Inferior parietal cortex (tissue), 1 donor: ENCODE measurements at regions not wholly inside any gene's neighbourhood (a gene's known extent, or its start where the extent isn't known, plus 50 kb on each side); places are given as distances from the start of the nearest gene placed in this dataset.

ENCODE experiments used
- DNase-seq: peaks from one replicate; pipeline ENCODE4 v3.0.0-alpha.2; 2016; ENCODE audit errors: extremely low spot score

DNA sequence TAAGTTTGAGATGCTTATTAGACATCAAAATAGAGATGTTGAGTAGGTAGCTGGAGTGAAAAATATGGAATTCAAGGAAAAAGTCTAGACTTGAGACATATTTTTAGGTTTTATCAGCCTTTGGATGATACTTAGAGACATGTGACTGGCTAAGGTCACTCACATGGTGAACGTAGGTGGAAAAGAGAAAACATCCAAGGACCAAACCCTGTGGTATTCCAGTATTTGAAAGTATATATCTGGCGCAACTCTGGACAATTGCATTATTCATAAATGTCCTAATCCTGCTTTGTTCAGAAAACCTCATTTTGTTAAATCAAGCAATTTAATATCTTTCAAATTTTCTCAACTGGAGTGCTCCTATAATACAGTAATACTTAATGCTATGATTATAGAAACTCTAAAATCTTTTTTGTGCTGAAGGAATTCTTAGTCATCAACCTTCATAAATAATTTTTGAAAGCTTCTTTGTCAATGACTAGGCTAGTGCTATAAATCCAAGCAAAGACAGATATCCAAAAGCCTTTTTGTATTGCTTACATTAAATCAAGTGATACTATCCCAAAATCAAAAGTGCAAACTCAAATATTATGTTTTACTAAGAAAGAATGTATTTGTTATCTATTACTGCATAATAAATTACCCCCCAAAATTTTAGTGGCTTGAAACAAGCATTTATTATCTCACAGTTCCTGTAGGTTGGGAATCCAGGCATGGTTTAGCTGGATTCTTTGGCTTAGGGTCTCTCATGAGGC, 452.0 kb downstream of the ENC1 start:
- no peak for DNase-seq

DNA sequence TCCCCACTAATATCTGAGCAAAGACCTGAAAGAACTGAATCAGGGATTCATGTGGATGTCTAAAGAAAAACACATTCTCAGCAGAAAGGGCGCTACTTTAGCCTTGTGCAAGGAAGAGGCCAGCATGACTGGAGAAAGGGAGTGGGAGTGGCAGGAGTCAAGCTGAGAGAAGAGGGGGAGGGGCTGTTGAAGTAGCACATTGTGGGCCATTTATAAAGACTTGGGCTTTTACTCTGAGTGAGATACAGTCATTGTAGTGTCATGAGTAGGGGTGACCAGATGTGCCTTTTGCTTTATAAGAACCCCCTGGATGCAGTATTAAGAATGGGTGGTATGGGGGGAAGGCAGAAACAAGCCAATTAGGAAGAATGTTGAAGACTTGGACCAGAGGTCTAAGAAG, 452.8 kb downstream of the ENC1 start:
- no peak for DNase-seq

DNA sequence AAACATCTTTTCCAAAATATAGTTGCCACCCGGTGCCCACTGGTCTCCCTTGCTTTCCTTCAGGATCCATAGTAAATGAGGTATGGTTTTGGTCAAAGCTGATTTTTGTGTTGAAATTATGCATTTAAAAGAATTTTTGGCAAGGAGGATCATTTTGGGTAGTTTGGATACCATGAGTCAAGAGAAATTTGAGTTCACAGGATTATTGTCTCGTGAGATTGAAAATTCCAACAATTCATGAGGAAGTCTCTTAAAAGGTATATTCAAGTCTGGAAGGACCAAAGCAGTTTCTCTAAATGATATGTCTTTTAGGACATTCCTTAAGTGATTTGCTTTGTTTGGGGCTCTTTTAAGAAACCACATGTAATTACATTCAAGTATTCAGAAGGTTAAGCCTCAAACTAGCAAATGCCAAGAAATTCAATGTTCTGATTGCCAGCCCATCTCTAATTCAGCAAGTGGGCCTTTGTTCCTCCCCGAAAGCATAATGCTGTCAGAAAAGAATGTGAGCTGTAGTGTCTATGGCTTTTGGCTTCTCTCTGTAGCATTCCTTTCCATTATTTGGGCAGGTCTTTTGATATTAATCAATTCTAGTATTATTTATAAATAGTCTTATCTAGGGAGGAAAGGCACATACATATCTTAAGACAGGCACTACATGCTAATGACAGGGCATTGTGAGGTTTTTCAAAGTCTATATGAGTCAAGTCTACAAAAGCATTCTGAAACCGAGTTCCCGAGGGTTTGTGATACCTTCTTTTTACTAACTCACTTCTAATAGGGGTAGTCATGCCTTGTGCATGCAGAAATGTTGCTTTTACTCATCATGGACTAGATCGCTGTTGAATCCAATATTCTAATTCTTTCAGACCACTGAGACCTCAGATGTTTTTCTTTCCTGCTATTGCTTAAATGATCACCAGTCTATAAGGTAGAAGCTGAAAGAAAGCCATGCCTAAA, 453.9 kb downstream of the ENC1 start:
- DNase-seq = no peak

- DNase-seq = no peak
These were observed 454.9 kb downstream of the ENC1 start for GRCh38 chr5:74185599-74185998.

GRCh38 chr5:74184649-74185048, 455.9 kb downstream of the ENC1 start:
- DNase-seq = no peak

DNA sequence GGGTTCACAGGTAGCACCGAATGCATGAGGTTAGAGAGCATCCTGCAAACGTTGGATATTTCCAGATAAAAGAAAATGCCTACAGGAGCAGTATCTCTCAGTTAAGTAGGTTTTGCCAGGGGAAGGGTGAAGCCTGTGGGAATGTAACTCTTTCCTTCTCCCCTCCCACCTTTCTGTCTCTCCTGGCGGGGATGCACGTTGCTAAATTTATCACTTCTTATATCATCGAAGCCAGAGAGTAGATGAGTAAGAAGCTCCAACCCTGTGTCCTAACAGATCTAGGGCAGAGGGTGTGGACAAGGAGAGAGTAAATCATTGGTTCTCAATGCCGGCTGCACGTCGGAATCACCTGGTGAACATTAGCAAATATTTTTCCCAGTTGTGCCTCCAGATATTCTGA, 457.5 kb downstream of the ENC1 start:
- no peak for DNase-seq

DNA sequence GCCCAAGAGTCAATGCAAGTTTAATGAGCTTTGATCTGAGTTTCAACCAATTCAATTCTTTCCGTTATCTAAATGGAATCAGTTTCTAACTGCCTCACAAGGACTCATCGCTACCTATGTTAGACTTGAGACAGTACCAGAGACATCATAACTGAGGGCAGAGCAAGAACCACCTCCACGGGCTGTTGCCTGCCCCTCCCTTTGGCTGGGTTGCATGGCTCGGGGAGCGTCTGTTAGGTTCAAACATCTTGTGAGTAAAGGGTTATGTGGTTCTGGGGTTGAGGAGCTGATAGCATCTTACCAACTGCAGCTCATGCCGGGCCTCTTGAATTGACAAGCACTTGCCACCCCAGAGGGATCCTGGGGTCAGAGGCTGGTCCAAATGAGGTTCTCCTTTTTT, 457.9 kb downstream of the ENC1 start:
- DNase-seq = no peak

DNA sequence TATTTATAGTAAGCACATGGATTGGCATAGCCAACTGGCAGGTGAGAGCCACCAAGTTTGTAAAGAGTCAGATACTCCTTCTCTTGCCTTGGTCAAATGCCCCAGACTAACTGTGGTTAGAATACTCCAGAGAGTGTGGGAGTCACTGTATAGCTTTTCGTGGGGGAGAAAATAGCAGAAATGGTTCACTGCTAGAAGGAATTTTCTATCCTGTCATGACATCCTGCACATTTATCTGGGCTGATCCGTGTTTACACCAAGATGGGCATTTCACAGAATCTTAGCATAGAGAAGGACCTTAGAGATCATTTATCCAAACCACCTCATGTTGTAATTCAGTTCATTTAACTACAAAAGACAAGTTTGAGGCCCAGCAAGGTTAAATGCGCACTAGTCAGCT, 460.8 kb downstream of the ENC1 start:
- no peak for DNase-seq

GRCh38 chr5:74179179-74179578, 461.3 kb downstream of the ENC1 start:
- DNase-seq = no peak

DNA sequence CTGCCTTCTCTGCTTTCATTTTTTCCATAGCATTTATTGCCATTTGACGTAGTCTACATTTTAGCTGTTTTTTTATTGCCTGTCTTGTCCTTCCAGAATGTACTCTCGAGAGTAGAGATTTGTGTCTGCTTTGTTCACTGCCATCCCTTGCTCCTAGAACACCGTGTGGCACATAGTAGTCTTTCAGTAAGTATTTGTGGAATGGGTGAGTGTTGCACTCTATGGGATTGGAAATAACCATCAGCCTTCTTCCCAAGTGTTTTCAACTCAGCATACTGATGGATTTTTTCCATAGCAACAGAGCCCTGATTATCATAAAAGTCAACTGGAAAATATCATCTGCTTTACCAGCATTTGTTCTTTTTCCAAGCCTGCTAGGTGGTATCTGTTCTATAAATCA, 462.6 kb downstream of the ENC1 start:
- no peak for DNase-seq

DNA sequence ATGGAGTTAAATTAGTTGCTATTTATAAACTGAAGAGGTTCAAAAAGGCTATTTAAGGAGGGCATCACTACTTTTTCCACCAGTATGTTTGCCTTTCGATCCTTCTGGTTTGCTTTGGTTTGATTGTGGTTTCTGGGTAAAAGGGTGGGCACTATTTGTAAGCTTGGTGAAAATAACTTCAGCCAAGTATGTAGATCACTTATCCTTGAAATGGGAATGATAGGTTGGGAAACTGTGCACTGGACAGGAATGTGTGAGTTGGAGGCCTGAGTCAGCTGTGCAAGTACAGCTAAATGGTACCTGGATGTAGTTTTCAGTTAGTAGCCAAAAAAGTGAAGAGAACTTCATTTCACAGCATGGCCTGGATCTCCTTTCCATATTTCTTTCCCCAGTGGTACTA, 466.2 kb downstream of the ENC1 start:
- DNase-seq = no peak

- no peak for DNase-seq
These were observed 466.9 kb downstream of the ENC1 start for GRCh38 chr5:74173665-74174064.

- no peak for DNase-seq
These were observed 467.3 kb downstream of the ENC1 start for GRCh38 chr5:74173241-74173640.

DNA sequence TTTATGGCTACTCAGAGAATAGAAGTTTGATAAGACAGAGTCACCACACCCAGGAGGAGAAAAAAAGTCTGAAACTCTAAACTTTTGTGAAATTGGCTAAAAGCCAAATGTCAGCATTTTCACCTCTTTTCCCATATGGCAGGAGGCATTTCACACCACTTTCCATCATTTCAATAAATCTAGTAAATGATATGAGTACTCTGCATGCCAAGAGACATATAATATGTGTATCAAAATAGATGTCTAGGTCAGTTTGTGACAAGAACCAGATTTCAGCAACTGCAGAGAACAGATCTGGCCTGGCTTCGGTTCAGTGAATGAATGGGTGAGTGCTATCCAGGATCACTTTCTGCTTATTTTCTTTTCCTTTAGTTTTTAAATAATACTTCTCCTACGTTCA, 470.8 kb downstream of the ENC1 start:
- DNase-seq = no peak

- no peak for DNase-seq
These were observed 472.6 kb downstream of the ENC1 start for GRCh38 chr5:74167930-74168315.

DNA sequence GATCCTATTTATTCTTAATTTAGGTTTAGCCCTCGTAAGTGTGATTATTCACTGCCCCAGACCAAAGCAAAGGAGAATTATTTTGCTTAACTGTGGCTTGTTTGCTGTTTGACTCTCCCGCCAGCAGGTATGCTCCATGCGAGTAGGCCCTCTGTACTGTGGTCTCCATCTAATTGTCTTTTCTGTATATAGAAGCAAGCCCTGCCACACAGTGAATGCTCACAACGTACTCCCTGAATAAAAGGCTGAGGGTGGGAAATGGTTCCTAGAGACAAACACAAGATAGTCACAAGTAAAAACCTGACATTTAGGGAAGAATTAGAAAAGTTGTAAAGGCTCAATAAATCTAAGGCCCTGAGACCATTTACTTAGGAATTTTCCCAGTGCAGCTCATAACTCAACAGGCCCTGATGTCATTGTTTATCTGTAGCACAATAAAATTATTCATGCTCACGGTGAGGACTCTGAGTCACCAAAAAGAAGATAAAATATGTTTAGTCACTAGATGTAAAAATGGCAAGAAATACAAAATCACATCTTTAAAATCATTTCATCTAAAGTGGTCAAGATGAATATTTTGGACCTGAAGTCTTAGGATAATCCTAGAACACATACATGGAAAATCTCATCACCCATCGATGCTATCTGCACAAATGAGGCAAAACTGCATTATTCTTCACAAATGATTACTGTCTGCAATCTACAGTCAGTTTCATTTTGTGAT, 473.2 kb downstream of the ENC1 start:
- peak; percentile 32 for DNase-seq

- no peak for DNase-seq
These were observed 474.5 kb downstream of the ENC1 start for GRCh38 chr5:74166064-74166463.

- DNase-seq = no peak
These were observed 475.7 kb downstream of the ENC1 start for GRCh38 chr5:74164725-74165235.

GRCh38 chr5:74162524-74162923, 478.0 kb downstream of the ENC1 start:
- DNase-seq = no peak

- no peak for DNase-seq
These were observed 479.4 kb downstream of the ENC1 start for GRCh38 chr5:74161170-74161569.

- DNase-seq = no peak
These were observed 483.7 kb downstream of the ENC1 start for GRCh38 chr5:74156728-74157383.

DNA sequence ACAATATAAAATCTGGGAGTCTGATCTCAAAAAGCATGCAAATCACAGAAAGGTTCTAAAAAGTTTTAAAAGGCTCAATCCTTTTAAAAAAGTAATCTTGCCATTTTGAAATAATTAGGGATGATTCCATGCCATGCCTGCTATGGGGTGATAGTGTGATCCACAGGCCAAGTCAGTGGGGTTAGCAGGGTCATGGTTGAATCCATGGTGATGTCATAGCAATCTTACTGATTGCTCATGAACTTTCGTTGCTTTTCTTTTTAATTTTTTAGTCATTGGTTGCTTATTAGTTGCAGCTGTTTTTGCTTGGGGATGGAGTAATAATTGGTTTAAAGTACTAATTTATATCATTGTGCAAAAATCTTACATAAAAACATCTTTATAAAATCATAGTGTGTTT, 485.0 kb downstream of the ENC1 start:
- no peak for DNase-seq
